K562 (cell line): ENCODE measurements at regions not wholly inside any gene's neighbourhood (a gene's known extent, or its start where the extent isn't known, plus 50 kb on each side); places are given as distances from the start of the nearest gene placed in this dataset.

Source experiments
- ATAC-seq: fragments of 200-7000 bp; cut with Tn5 transposase; 3 replicates; pipeline ENCODE4 v1.9.1; 2020; ENCODE audit warnings: moderate library complexity
- BruUV-seq: library from RNA; stranded (reverse); fragments of 400-500 nt; replicated peaks from 2 replicates; lab custom pipeline; 2021; lab: Mats Ljungman, UMichigan
- CTCF ChIA-PET: fragments of 300-600 bp; formaldehyde crosslinking; extraction: SDS; loops from one replicate; lab custom pipeline; 2021; ENCODE audit warnings: low intra/inter-chr PET ratio; lab: Yijun Ruan, JAX
- POLR2A ChIA-PET: fragments of 300-600, 350-650 bp; sonication (Branson Sonifier 250); formaldehyde crosslinking; extraction: SDS; loops from one replicate; lab custom pipeline; 2021; ENCODE audit warnings: antibody characterized with exemption, inconsistent platforms; lab: Yijun Ruan, JAX
- DNase-seq, 4 experiments: peaks; one replicate each; pipeline versions ENCODE4 v3.0.0 to v3.0.0-alpha.2; 2011 to 2018; ENCODE audit warnings: low spot score in 3 of 4, mixed read lengths in 3 of 4; ENCODE audit errors: extremely low read depth in 1 of 4
- FAIRE-seq: peaks from 2 replicates; lab custom pipeline; 2011; peaks lifted over from hg19 to GRCh38; lab: Jason Lieb, UNC
- H2AFZ ChIP-seq: 2 replicates; pipeline ENCODE4 v1.6.0; 2011; ENCODE audit warnings: low read depth, low read length, control low read depth, inconsistent platforms
- H3K27ac ChIP-seq: fragments of 200-600 bp; 3 replicates; pipeline ENCODE4 v1.8.0; 2011; ENCODE audit warnings: low read depth, mild to moderate bottlenecking, control low read depth, inconsistent platforms, low read length, moderate library complexity, mixed read lengths; ENCODE audit errors: extremely low read depth
- H3K27me3 ChIP-seq, 2 experiments: fragments of 300-600 bp in 1 of 2; 2 replicates in 1 of 2; 3 replicates in 1 of 2; pipeline versions ENCODE4 v1.6.0 to v1.8.0; 2011; ENCODE audit warnings: inconsistent platforms in 2 of 2, low read length in 2 of 2, mild to moderate bottlenecking in 1 of 2, mixed read lengths in 1 of 2, moderate library complexity in 1 of 2; ENCODE audit not compliant: control insufficient read depth in 2 of 2, insufficient read depth in 2 of 2
- H3K36me3 ChIP-seq: fragments of 300-600 bp; 3 replicates; pipeline ENCODE4 v1.8.0; 2011; ENCODE audit warnings: mild to moderate bottlenecking, low read length, inconsistent platforms; ENCODE audit not compliant: control insufficient read depth, insufficient read depth
- H3K4me1 ChIP-seq, 2 experiments: fragments of 200-600 bp in 1 of 2; replicated peaks in 1 of 2; 2 replicates in 1 of 2; 3 replicates in 1 of 2; pipeline versions ENCODE4 v1.5.1 to v1.8.0; 2011; ENCODE audit warnings: inconsistent platforms in 2 of 2, low read length in 2 of 2, mild to moderate bottlenecking in 1 of 2, mixed read lengths in 1 of 2, moderate library complexity in 1 of 2; ENCODE audit not compliant: control insufficient read depth in 2 of 2, insufficient read depth in 2 of 2
- H3K4me2 ChIP-seq: 2 replicates; pipeline ENCODE4 v1.6.1; 2011; ENCODE audit warnings: low read length, control low read depth, inconsistent platforms, mixed read lengths; ENCODE audit not compliant: insufficient read depth
- H3K4me3 ChIP-seq: fragments of 200-600 bp; sonication (generic), shearing (Covaris generic); 2 replicates; pipeline ENCODE4 v1.5.1; 2016; ENCODE audit warnings: control low read depth, inconsistent platforms
- H3K79me2 ChIP-seq: fragments of 200-600 bp; 3 replicates; pipeline ENCODE4 v1.8.0; 2011; ENCODE audit warnings: low read length, inconsistent platforms; ENCODE audit not compliant: control insufficient read depth, insufficient read depth
- H3K9ac ChIP-seq, 2 experiments: 2 replicates each; pipeline versions ENCODE4 v1.6.0 to v1.6.1; 2011; ENCODE audit warnings: low read depth in 2 of 2, low read length in 2 of 2, control low read depth in 1 of 2, inconsistent platforms in 1 of 2, mild to moderate bottlenecking in 1 of 2, mixed read lengths in 1 of 2; ENCODE audit not compliant: insufficient read depth in 1 of 2
- H3K9me1 ChIP-seq: one replicate; pipeline ENCODE4 v1.6.0; 2011; ENCODE audit warnings: inconsistent platforms, mild to moderate bottlenecking, low read length, moderate library complexity; ENCODE audit not compliant: control insufficient read depth, insufficient read depth
- H3K9me3 ChIP-seq: replicated peaks from 2 replicates; pipeline ENCODE4 v1.5.1; 2011; ENCODE audit warnings: low read depth, low read length, inconsistent platforms; ENCODE audit not compliant: control insufficient read depth, insufficient read depth
- H4K20me1 ChIP-seq: replicated peaks from 2 replicates; pipeline ENCODE4 v1.6.1; 2011; ENCODE audit warnings: low read length, inconsistent platforms, mixed read lengths; ENCODE audit not compliant: control insufficient read depth, insufficient read depth
- ARID1B ChIP-seq: fragments of 450-650 bp; IDR thresholded peaks from 2 replicates; pipeline ENCODE4 v1.6.1; 2016; ENCODE audit warnings: antibody characterized with exemption, mild to moderate bottlenecking, inconsistent platforms
- CAMTA2 ChIP-seq: fragments of 250-450 bp; sonication (Bioruptor Pico); conservative IDR thresholded peaks from 2 replicates; pipeline ENCODE4 v1.5.1; 2022
- CREM ChIP-seq: IDR thresholded peaks from 2 replicates; pipeline ENCODE4 v1.6.1; 2014; ENCODE audit warnings: antibody characterized with exemption, low read depth
- FOSL1 ChIP-seq: fragments of 200-800 bp; sonication (Bioruptor generic); conservative IDR thresholded peaks from 2 replicates; pipeline ENCODE4 v1.6.1; 2016; ENCODE audit warnings: missing genetic modification characterization, missing compliant biosample characterization
- JUND ChIP-seq, 2 experiments: IDR thresholded peaks; 2 replicates in 1 of 2; 3 replicates in 1 of 2; pipeline ENCODE4 v1.6.1; 2011; ENCODE audit warnings: borderline replicate concordance in 2 of 2, low read depth in 2 of 2, low read length in 2 of 2, improper control_type of control experiment in 1 of 2, missing biosample characterization in 1 of 2, missing genetic modification characterization in 1 of 2, missing genetic modification reagents in 1 of 2
- KHSRP ChIP-seq: fragments of 450-650 bp; IDR thresholded peaks from 2 replicates; pipeline ENCODE4 v1.6.1; 2017
- MIER1 ChIP-seq: fragments of 450-650 bp; IDR thresholded peaks from 2 replicates; pipeline ENCODE4 v1.6.1; 2016; ENCODE audit warnings: antibody characterized with exemption, mild to moderate bottlenecking, low read depth
- NR4A1 ChIP-seq, 2 experiments: fragments of 250-450 bp in 1 of 2; fragments of 450-650 bp in 1 of 2; sonication (Bioruptor Pico) in 1 of 2; IDR thresholded peaks; 2 replicates each; pipeline versions ENCODE4 v1.4.0 to v1.6.1; 2016 to 2020; ENCODE audit warnings: mild to moderate bottlenecking in 2 of 2, missing compliant biosample characterization in 1 of 2, missing genetic modification characterization in 1 of 2, moderate library complexity in 1 of 2
- SRSF9 ChIP-seq: fragments of 200-400 bp; formaldehyde crosslinking; IDR thresholded peaks from 2 replicates; pipeline ENCODE4 v1.6.1; 2017; ENCODE audit warnings: low read depth, low read length, borderline replicate concordance
- ZBTB5 ChIP-seq: fragments of 450-650 bp; IDR thresholded peaks from 2 replicates; pipeline ENCODE4 v1.6.1; 2017; ENCODE audit warnings: antibody characterized with exemption
- ZBTB9 ChIP-seq: fragments of 450-650 bp; formaldehyde crosslinking; IDR thresholded peaks from 2 replicates; pipeline ENCODE4 v1.4.0; 2020; ENCODE audit warnings: mild to moderate bottlenecking, moderate library complexity
- ZC3H4 ChIP-seq: sonication (generic); formaldehyde crosslinking; IDR thresholded peaks from 2 replicates; pipeline ENCODE4 v1.9.0; 2021; ENCODE audit warnings: missing genetic modification reagents, borderline replicate concordance
- WGBS: fragments of 100-300 bp; shearing (Covaris generic); methylation state at CpG from one replicate; pipeline ENCODE4 v1.1.6; 2016; ENCODE audit warnings: low coverage, mixed read lengths; ENCODE audit not compliant: insufficient coverage; ENCODE audit errors: missing lambda C conversion rate; 5-methylcytosine and 5-hydroxymethylcytosine counted together
- in situ Hi-C: fragments of 300-500 bp; cut with MboI; formaldehyde crosslinking; loops from 4 replicates; pipeline ENCODE4 v1.15.0; 2018; ENCODE audit warnings: inconsistent platforms, mixed read lengths
- intact Hi-C: fragments of 100-400 bp; cut with micrococcal nuclease; formaldehyde crosslinking; loops from 2 replicates; pipeline ENCODE4 v1.14.2; 2022

- Histone ChIP-seq H3K9ac (no peak overlapping the region), H3K79me2 (no peaks in the 10 kb centered on the region), H3K9me1 (no peaks in the 10 kb centered on the region), H3K36me3 (no peaks in the 10 kb centered on the region), H3K9me3 (no peaks in the 10 kb centered on the region), H2AFZ (no peak overlapping the region), H4K20me1 (no peaks in the 10 kb centered on the region), H3K27me3 (no peaks in the 10 kb centered on the region), H3K4me3 (no peak overlapping the region), H3K4me1 (no peaks in the 10 kb centered on the region), H3K4me2 (no peak overlapping the region), H3K27ac (no peak overlapping the region)
- BruUV-seq = no TSS peak
- in situ Hi-C loops = no loop called here
- intact Hi-C loops = no loop called here
- ChIA-PET POLR2A (no interaction called here), CTCF (no interaction called here)
- DNase-seq (no peak), FAIRE-seq (no peak), ATAC-seq (no peak)
- no peak for TF ChIP-seq ARID1B
- no peak for TF ChIP-seq CAMTA2 (CRISPR knock-in tag)
- no peak for TF ChIP-seq KHSRP
- no peak for TF ChIP-seq SRSF9
- TF ChIP-seq CREM = no peak
- no peak for TF ChIP-seq ZC3H4 (CRISPR knock-in tag)
- no peak for TF ChIP-seq MIER1
- 0% methylated on average over 1 of the region's 1 CpG for WGBS
These were observed 411.3 kb downstream of the SLITRK1 start for GRCh38 chr13:83471011-83471410.

GRCh38 chr13:83470133-83470797 is 412.0 kb downstream of the SLITRK1 start:
- H3K27me3 ChIP-seq = no peaks in the 10 kb centered on the region
- 0% methylated on average over 4 of the region's 4 CpGs for WGBS
- no peaks in the 10 kb centered on the region for H3K79me2 ChIP-seq
- H3K4me3 ChIP-seq = no peak overlapping the region
- in situ Hi-C loops (no loop called here), intact Hi-C loops (no loop called here)
- no peak overlapping the region for H3K27ac ChIP-seq
- CTCF ChIA-PET = no interaction called here
- BruUV-seq = no TSS peak
- no peak overlapping the region for H3K9ac ChIP-seq
- ATAC-seq = no peak
- no peak overlapping the region for H2AFZ ChIP-seq
- no peak for DNase-seq
- no peaks in the 10 kb centered on the region for H4K20me1 ChIP-seq
- H3K4me2 ChIP-seq = no peak overlapping the region
- H3K9me3 ChIP-seq = no peaks in the 10 kb centered on the region
- H3K9me1 ChIP-seq = no peaks in the 10 kb centered on the region
- FAIRE-seq = no peak
- no peaks in the 10 kb centered on the region for H3K4me1 ChIP-seq
- POLR2A ChIA-PET = no interaction called here
- H3K36me3 ChIP-seq = no peaks in the 10 kb centered on the region
- TF ChIP-seq FOSL1 = no peak
- no peak for TF ChIP-seq ZBTB5
- TF ChIP-seq SRSF9 = no peak
- no peak for TF ChIP-seq JUND (IDR thresholded peaks at IDR 0.05; ENCODE audit: borderline replicate concordance, low read depth, low read length)
- TF ChIP-seq JUND (tag; IDR thresholded peaks at IDR 0.05; ENCODE audit: borderline replicate concordance, low read depth, low read length) = no peak
- TF ChIP-seq ZBTB9 (CRISPR knock-in tag) = no peak
- TF ChIP-seq NR4A1 (CRISPR knock-in tag; IDR thresholded peaks at IDR 0.05) = no peak
- no peak for TF ChIP-seq NR4A1 (tag; IDR thresholded peaks at IDR 0.05)
